Right kidney (tissue), 1 donor: ENCODE measurements at regions not wholly inside any gene's neighbourhood (a gene's known extent, or its start where the extent isn't known, plus 50 kb on each side); places are given as distances from the start of the nearest gene placed in this dataset.
"Not testable (repeated sequence)": the region's sequence is repeated elsewhere in the genome, so short reads cannot be mapped to it uniquely, and the experiment has no call there.

ENCODE experiments used
- DNase-seq: peaks from one replicate; pipeline ENCODE4 v3.0.0-alpha.2; 2016

- not testable (repeated sequence) for DNase-seq
Observed at GRCh38 chr2:59157908-59158307, 916.8 kb upstream of the FANCL start.

GRCh38 chr2:59151805-59152204 is 910.7 kb upstream of the FANCL start:
- DNase-seq: no peak

- no peak for DNase-seq
Observed at GRCh38 chr2:59150217-59150849, 909.2 kb upstream of the FANCL start.

- no peak for DNase-seq
Observed at GRCh38 chr2:59149271-59149670, 908.1 kb upstream of the FANCL start.

- DNase-seq: no peak
Observed at GRCh38 chr2:59112258-59112657, 871.1 kb upstream of the FANCL start.

GRCh38 chr2:59096973-59097372 is 855.8 kb upstream of the FANCL start:
- no peak for DNase-seq

GRCh38 chr2:59093571-59093970 is 852.4 kb upstream of the FANCL start:
- DNase-seq: no peak

GRCh38 chr2:59084326-59084725 is 843.2 kb upstream of the FANCL start:
- no peak for DNase-seq

GRCh38 chr2:59083075-59083828 is 842.1 kb upstream of the FANCL start:
- DNase-seq: no peak

- no peak for DNase-seq
Observed at GRCh38 chr2:59082657-59083056, 841.5 kb upstream of the FANCL start.

GRCh38 chr2:59080451-59081181 is 839.5 kb upstream of the FANCL start:
- no peak for DNase-seq

- no peak for DNase-seq
Observed at GRCh38 chr2:59077981-59078531, 836.9 kb upstream of the FANCL start.

GRCh38 chr2:59077026-59077725 is 836.1 kb upstream of the FANCL start:
- DNase-seq: no peak

GRCh38 chr2:59076079-59076619 is 835.0 kb upstream of the FANCL start:
- no peak for DNase-seq

- DNase-seq: no peak
Observed at GRCh38 chr2:59074071-59074470, 832.9 kb upstream of the FANCL start.

- DNase-seq: no peak
Observed at GRCh38 chr2:59073286-59073685, 832.2 kb upstream of the FANCL start.

- DNase-seq: no peak
Observed at GRCh38 chr2:59068255-59068654, 827.1 kb upstream of the FANCL start.

GRCh38 chr2:59066787-59067399 is 825.8 kb upstream of the FANCL start:
- no peak for DNase-seq

- no peak for DNase-seq
Observed at GRCh38 chr2:59047373-59047995, 806.4 kb upstream of the FANCL start.

- no peak for DNase-seq
Observed at GRCh38 chr2:59046401-59047372, 805.6 kb upstream of the FANCL start.
